Astrocyte (in vitro differentiated cells and primary cell): ENCODE measurements at regions not wholly inside any gene's neighbourhood (a gene's known extent, or its start where the extent isn't known, plus 50 kb on each side); places are given as distances from the start of the nearest gene placed in this dataset.

Experiments used
- DNase-seq: peaks from one replicate; pipeline ENCODE4 v3.0.0-alpha.2; 2010; ENCODE audit warnings: low read depth
- FAIRE-seq: peaks from 2 replicates; lab custom pipeline; 2011; peaks lifted over from hg19 to GRCh38; lab: Jason Lieb, UNC
- H2AFZ ChIP-seq: 2 replicates; pipeline ENCODE4 v1.6.0; 2012; ENCODE audit warnings: low read depth, low read length, inconsistent platforms
- H3K27ac ChIP-seq: 2 replicates; pipeline ENCODE4 v1.5.1; 2011; ENCODE audit warnings: low read depth, low read length, inconsistent platforms
- H3K27me3 ChIP-seq: 2 replicates; pipeline ENCODE4 v1.6.0; 2011; ENCODE audit warnings: low read length, inconsistent platforms; ENCODE audit not compliant: insufficient read depth
- H3K36me3 ChIP-seq: 2 replicates; pipeline ENCODE4 v1.5.1; 2011; ENCODE audit warnings: low read length, inconsistent platforms; ENCODE audit not compliant: insufficient read depth
- H3K4me1 ChIP-seq: 2 replicates; pipeline ENCODE4 v1.5.1; 2011; ENCODE audit warnings: low read length, inconsistent platforms; ENCODE audit not compliant: insufficient read depth
- H3K4me2 ChIP-seq: 2 replicates; pipeline ENCODE4 v1.6.0; 2012; ENCODE audit warnings: low read length, inconsistent platforms
- H3K4me3 ChIP-seq: 2 replicates; pipeline ENCODE4 v1.5.1; 2011; ENCODE audit warnings: low read depth, mild to moderate bottlenecking, low read length, inconsistent platforms; ENCODE audit not compliant: insufficient read depth
- H3K79me2 ChIP-seq: 2 replicates; pipeline ENCODE4 v1.6.0; 2012; ENCODE audit warnings: mild to moderate bottlenecking, low read length, inconsistent platforms; ENCODE audit not compliant: insufficient read depth
- H3K9ac ChIP-seq: 2 replicates; pipeline ENCODE4 v1.6.0; 2012; ENCODE audit warnings: mild to moderate bottlenecking, low read length, inconsistent platforms
- H3K9me3 ChIP-seq: 2 replicates; pipeline ENCODE4 v1.5.1; 2012; ENCODE audit warnings: low read depth, mild to moderate bottlenecking, low read length, inconsistent platforms; ENCODE audit not compliant: insufficient read depth
- H4K20me1 ChIP-seq: 2 replicates; pipeline ENCODE4 v1.6.0; 2012; ENCODE audit warnings: low read length, inconsistent platforms; ENCODE audit not compliant: insufficient read depth
- H3K27ac Mint-ChIP-seq: one replicate; pipeline ENCODE4 v1.8.0; 2021; ENCODE audit warnings: mild to moderate bottlenecking, mixed read lengths; ENCODE audit not compliant: unreplicated experiment
- H3K27me3 Mint-ChIP-seq: one replicate; pipeline ENCODE4 v1.8.0; 2021; ENCODE audit warnings: low read depth, mixed read lengths; ENCODE audit not compliant: unreplicated experiment
- H3K36me3 Mint-ChIP-seq: one replicate; pipeline ENCODE4 v1.8.0; 2021; ENCODE audit warnings: low read depth, mixed read lengths; ENCODE audit not compliant: unreplicated experiment
- H3K4me1 Mint-ChIP-seq: one replicate; pipeline ENCODE4 v1.8.0; 2021; ENCODE audit warnings: low read depth, mixed read lengths; ENCODE audit not compliant: unreplicated experiment
- H3K4me3 Mint-ChIP-seq: one replicate; pipeline ENCODE4 v1.8.0; 2021; ENCODE audit warnings: mild to moderate bottlenecking, moderate library complexity, mixed read lengths; ENCODE audit not compliant: unreplicated experiment
- H3K9me3 Mint-ChIP-seq: one replicate; pipeline ENCODE4 v1.8.0; 2021; ENCODE audit warnings: mild to moderate bottlenecking, mixed read lengths; ENCODE audit not compliant: unreplicated experiment
- CTCF ChIP-seq: IDR thresholded peaks from 2 replicates; pipeline ENCODE4 v1.5.1; 2011; ENCODE audit warnings: low read depth, mild to moderate bottlenecking, inconsistent platforms, low read length, moderate library complexity; ENCODE audit not compliant: insufficient read depth
- EZH2 ChIP-seq: IDR thresholded peaks from 2 replicates; pipeline ENCODE4 v1.6.1; 2012; ENCODE audit warnings: mild to moderate bottlenecking, low read length, inconsistent platforms; ENCODE audit not compliant: insufficient read depth

GRCh38 chr11:129260750-129261149 lies 68.6 kb upstream of the ARHGAP32 start:
- peaks cover 22% of the 10 kb centered on the region for H3K4me1 Mint-ChIP-seq
- Histone ChIP-seq H3K36me3 (no peaks in the 10 kb centered on the region), H3K9ac (no peak overlapping the region), H3K79me2 (peaks cover 89% of the 10 kb centered on the region), H3K9me3 (no peaks in the 10 kb centered on the region), H3K27me3 (no peaks in the 10 kb centered on the region), H3K4me2 (no peak overlapping the region), H3K27ac (no peak overlapping the region), H3K4me3 (no peak overlapping the region), H3K4me1 (no peaks in the 10 kb centered on the region), H4K20me1 (peaks cover 23% of the 10 kb centered on the region), H2AFZ (no peak overlapping the region)
- no peaks in the 10 kb centered on the region for H3K36me3 Mint-ChIP-seq
- no peak overlapping the region for H3K4me3 Mint-ChIP-seq
- TF ChIP-seq EZH2 (no peak), CTCF (no peak)
- no peak for FAIRE-seq
- H3K27me3 Mint-ChIP-seq = no peaks in the 10 kb centered on the region
- H3K9me3 Mint-ChIP-seq = no peaks in the 10 kb centered on the region
- H3K27ac Mint-ChIP-seq = no peak overlapping the region
- no peak for DNase-seq

GRCh38 chr11:129259931-129260348 lies 67.8 kb upstream of the ARHGAP32 start:
- Histone ChIP-seq H3K27me3 (no peaks in the 10 kb centered on the region), H4K20me1 (peaks cover 17% of the 10 kb centered on the region), H3K36me3 (no peaks in the 10 kb centered on the region), H3K27ac (no peak overlapping the region), H3K4me3 (no peak overlapping the region), H2AFZ (no peak overlapping the region), H3K4me2 (no peak overlapping the region), H3K9ac (no peak overlapping the region), H3K4me1 (no peaks in the 10 kb centered on the region), H3K79me2 (peaks cover 90% of the 10 kb centered on the region), H3K9me3 (no peaks in the 10 kb centered on the region)
- Mint-ChIP-seq H3K4me1 (peaks cover 14% of the 10 kb centered on the region), H3K27ac (peak overlapping the region; percentile 72), H3K27me3 (no peaks in the 10 kb centered on the region), H3K9me3 (no peaks in the 10 kb centered on the region), H3K4me3 (no peak overlapping the region), H3K36me3 (no peaks in the 10 kb centered on the region)
- FAIRE-seq = no peak
- TF ChIP-seq CTCF = no peak
- no peak for TF ChIP-seq EZH2
- DNase-seq = peak; percentile 43

- Mint-ChIP-seq H3K27ac (peak overlapping the region; percentile 14), H3K27me3 (no peaks in the 10 kb centered on the region), H3K4me3 (no peak overlapping the region), H3K4me1 (peaks cover 16% of the 10 kb centered on the region), H3K9me3 (no peaks in the 10 kb centered on the region), H3K36me3 (no peaks in the 10 kb centered on the region)
- no peaks in the 10 kb centered on the region for H3K36me3 ChIP-seq
- no peaks in the 10 kb centered on the region for H3K27me3 ChIP-seq
- TF ChIP-seq CTCF (no peak), EZH2 (no peak)
- H3K9ac ChIP-seq = no peak overlapping the region
- H3K4me3 ChIP-seq = no peak overlapping the region
- no peak overlapping the region for H2AFZ ChIP-seq
- FAIRE-seq = no peak
- H3K4me1 ChIP-seq = no peaks in the 10 kb centered on the region
- no peak overlapping the region for H3K27ac ChIP-seq
- H4K20me1 ChIP-seq = peaks cover 12% of the 10 kb centered on the region
- peaks cover 89% of the 10 kb centered on the region for H3K79me2 ChIP-seq
- no peak overlapping the region for H3K4me2 ChIP-seq
- no peaks in the 10 kb centered on the region for H3K9me3 ChIP-seq
- no peak for DNase-seq
Observed at GRCh38 chr11:129258205-129258604, 66.1 kb upstream of the ARHGAP32 start.
